ENCODE measurements at regions not wholly inside any gene's neighbourhood (a gene's known extent, or its start where the extent isn't known, plus 50 kb on each side); places are given as distances from the start of the nearest gene placed in this dataset.

GRCh38 chr21:43332861-43333297 is 94.1 kb downstream of the SIK1 start:
- DNase-seq: no peak

- DNase-seq: no peak
Measured at GRCh38 chr21:43331962-43332828, 94.7 kb downstream of the SIK1 start.

- no peak for DNase-seq
Measured at GRCh38 chr21:43331111-43331961, 95.6 kb downstream of the SIK1 start.

- no peak for DNase-seq
Measured at GRCh38 chr21:43330306-43330881, 96.5 kb downstream of the SIK1 start.

GRCh38 chr21:43329711-43330269 is 97.1 kb downstream of the SIK1 start:
- no peak for DNase-seq

GRCh38 chr21:43328958-43329691 is 97.8 kb downstream of the SIK1 start:
- no peak for DNase-seq

- DNase-seq: no peak
Measured at GRCh38 chr21:43328185-43328957, 98.6 kb downstream of the SIK1 start.

- no peak for DNase-seq
Measured at GRCh38 chr21:43325968-43326715, 100.8 kb downstream of the SIK1 start.

GRCh38 chr21:43325036-43325435 is 101.9 kb downstream of the SIK1 start:
- DNase-seq: no peak

- no peak for DNase-seq
Measured at GRCh38 chr21:43324596-43324995, 102.3 kb downstream of the SIK1 start.

GRCh38 chr21:43323244-43324005 is 103.5 kb downstream of the SIK1 start:
- no peak for DNase-seq

GRCh38 chr21:43322805-43323204 is 104.1 kb downstream of the SIK1 start:
- DNase-seq: no peak

GRCh38 chr21:43322311-43322710 is 104.6 kb downstream of the SIK1 start:
- no peak for DNase-seq

GRCh38 chr21:43321611-43322010 is 105.3 kb downstream of the SIK1 start:
- DNase-seq: no peak

GRCh38 chr21:43321111-43321510 is 105.8 kb downstream of the SIK1 start:
- no peak for DNase-seq

GRCh38 chr21:43320526-43320925 is 106.4 kb downstream of the SIK1 start:
- DNase-seq: no peak

- no peak for DNase-seq
Measured at GRCh38 chr21:43318841-43319781, 107.8 kb downstream of the SIK1 start.

- no peak for DNase-seq
Measured at GRCh38 chr21:43318368-43318767, 108.6 kb downstream of the SIK1 start.

Measured in left kidney (tissue), 1 donor.